MCF 10A (cell line): ENCODE measurements at regions not wholly inside any gene's neighbourhood (a gene's known extent, or its start where the extent isn't known, plus 50 kb on each side); places are given as distances from the start of the nearest gene placed in this dataset.

Experiments used
- BruUV-seq: library from RNA; stranded (reverse); fragments of 400-500 nt; replicated peaks from 2 replicates; lab custom pipeline; 2021; lab: Mats Ljungman, UMichigan
- CTCF ChIA-PET: fragments of 300-600 bp; sonication (Branson Sonifier 250); formaldehyde crosslinking; extraction: SDS; loops from one replicate; lab custom pipeline; 2021; ENCODE audit warnings: antibody characterized with exemption, inconsistent platforms; lab: Yijun Ruan, JAX
- POLR2A ChIA-PET: fragments of 300-600, 350-650 bp; sonication (Branson Sonifier 250); formaldehyde crosslinking; extraction: SDS; loops from one replicate; lab custom pipeline; 2020; ENCODE audit warnings: antibody characterized with exemption, inconsistent platforms; lab: Yijun Ruan, JAX
- DNase-seq: peaks from one replicate; pipeline ENCODE4 v3.0.0-alpha.2; 2018; ENCODE audit not compliant: unreplicated experiment
- H3K27ac Mint-ChIP-seq: one replicate; pipeline ENCODE4 v1.8.0; 2022; ENCODE audit warnings: mild to moderate bottlenecking, low read depth, mixed read lengths; ENCODE audit not compliant: unreplicated experiment
- H3K27me3 Mint-ChIP-seq: one replicate; pipeline ENCODE4 v1.8.0; 2022; ENCODE audit warnings: mixed read lengths; ENCODE audit not compliant: insufficient read depth, unreplicated experiment
- H3K36me3 Mint-ChIP-seq: one replicate; pipeline ENCODE4 v1.8.0; 2022; ENCODE audit warnings: mild to moderate bottlenecking, moderate library complexity, mixed read lengths; ENCODE audit not compliant: insufficient read depth, unreplicated experiment
- H3K4me1 Mint-ChIP-seq: one replicate; pipeline ENCODE4 v1.8.0; 2022; ENCODE audit warnings: mixed read lengths; ENCODE audit not compliant: insufficient read depth, unreplicated experiment
- H3K4me3 Mint-ChIP-seq: one replicate; pipeline ENCODE4 v1.8.0; 2022; ENCODE audit warnings: mild to moderate bottlenecking, moderate library complexity, mixed read lengths; ENCODE audit not compliant: unreplicated experiment
- H3K9me3 Mint-ChIP-seq: one replicate; pipeline ENCODE4 v1.8.0; 2022; ENCODE audit warnings: mixed read lengths; ENCODE audit not compliant: unreplicated experiment
- intact Hi-C: fragments of 100-400 bp; cut with micrococcal nuclease; formaldehyde crosslinking; loops from 2 replicates; pipeline ENCODE4 v1.14.1; 2022
- TF ChIP-seq, protein P1 (sequence below): fragments of 200-600 bp; IDR thresholded peaks from one replicate; pipeline ENCODE4 v1.8.0; 2022; ENCODE audit warnings: antibody characterized with exemption, mild to moderate bottlenecking; ENCODE audit not compliant: unreplicated experiment

DNA sequence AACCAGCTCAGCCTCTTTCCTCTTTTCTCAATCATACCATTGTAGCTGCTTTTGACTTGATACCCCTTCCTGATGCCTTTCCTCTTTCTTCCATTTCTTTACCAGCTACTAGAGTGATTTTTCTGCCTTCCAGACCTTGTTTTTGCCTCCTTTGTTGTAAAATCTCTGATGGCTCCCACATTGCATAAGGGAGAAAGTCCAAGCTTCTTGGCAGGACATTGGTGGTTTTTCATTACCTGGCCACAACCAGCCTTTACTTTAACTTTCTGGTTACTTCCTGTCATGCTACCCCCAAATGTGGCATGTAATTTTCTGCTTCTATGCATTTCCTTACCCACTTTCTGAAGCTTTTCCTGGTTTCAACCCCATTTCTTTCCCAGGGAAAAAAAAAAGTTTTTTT, 452.5 kb downstream of the TMEM38B start:
- intact Hi-C loops = no loop called here
- peaks cover 32% of the 10 kb centered on the region for H3K9me3 Mint-ChIP-seq

DNA sequence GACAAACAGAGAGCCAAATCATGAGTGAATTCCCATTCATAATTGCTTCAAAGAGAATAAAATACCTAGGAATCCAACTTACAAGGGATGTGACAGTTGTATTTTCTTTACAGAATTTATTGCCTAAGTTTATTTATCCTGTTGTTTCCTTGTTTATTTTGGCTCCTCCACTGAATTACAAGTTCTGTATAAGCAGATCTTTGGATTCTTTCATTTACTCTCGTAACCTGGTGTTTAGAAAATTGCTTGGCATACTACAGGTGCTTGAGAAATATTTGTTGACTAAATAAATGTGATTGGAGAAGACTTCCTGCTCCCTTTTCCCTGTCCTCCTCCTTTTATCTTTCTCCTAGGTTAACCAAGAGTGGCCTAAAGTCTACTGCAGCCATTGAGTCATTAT, 455.6 kb downstream of the TMEM38B start:
- no TSS peak for BruUV-seq

More for the DNA sequence above, 452.5 kb downstream of the TMEM38B start:
- Mint-ChIP-seq H3K27me3 (no peaks in the 10 kb centered on the region), H3K4me1 (no peaks in the 10 kb centered on the region), H3K27ac (no peak overlapping the region), H3K4me3 (no peak overlapping the region), H3K36me3 (no peaks in the 10 kb centered on the region)
- no TSS peak for BruUV-seq
- no peak for DNase-seq
- TF ChIP-seq, protein P1, sequence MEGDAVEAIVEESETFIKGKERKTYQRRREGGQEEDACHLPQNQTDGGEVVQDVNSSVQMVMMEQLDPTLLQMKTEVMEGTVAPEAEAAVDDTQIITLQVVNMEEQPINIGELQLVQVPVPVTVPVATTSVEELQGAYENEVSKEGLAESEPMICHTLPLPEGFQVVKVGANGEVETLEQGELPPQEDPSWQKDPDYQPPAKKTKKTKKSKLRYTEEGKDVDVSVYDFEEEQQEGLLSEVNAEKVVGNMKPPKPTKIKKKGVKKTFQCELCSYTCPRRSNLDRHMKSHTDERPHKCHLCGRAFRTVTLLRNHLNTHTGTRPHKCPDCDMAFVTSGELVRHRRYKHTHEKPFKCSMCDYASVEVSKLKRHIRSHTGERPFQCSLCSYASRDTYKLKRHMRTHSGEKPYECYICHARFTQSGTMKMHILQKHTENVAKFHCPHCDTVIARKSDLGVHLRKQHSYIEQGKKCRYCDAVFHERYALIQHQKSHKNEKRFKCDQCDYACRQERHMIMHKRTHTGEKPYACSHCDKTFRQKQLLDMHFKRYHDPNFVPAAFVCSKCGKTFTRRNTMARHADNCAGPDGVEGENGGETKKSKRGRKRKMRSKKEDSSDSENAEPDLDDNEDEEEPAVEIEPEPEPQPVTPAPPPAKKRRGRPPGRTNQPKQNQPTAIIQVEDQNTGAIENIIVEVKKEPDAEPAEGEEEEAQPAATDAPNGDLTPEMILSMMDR = no peak
- CTCF ChIA-PET = interaction anchor here (0.6 kb wide), 1 partner anchor 960 kb away, joined by 3 read pairs; no protein-coding TSS in a partner anchor
- POLR2A ChIA-PET = no interaction called here

DNA sequence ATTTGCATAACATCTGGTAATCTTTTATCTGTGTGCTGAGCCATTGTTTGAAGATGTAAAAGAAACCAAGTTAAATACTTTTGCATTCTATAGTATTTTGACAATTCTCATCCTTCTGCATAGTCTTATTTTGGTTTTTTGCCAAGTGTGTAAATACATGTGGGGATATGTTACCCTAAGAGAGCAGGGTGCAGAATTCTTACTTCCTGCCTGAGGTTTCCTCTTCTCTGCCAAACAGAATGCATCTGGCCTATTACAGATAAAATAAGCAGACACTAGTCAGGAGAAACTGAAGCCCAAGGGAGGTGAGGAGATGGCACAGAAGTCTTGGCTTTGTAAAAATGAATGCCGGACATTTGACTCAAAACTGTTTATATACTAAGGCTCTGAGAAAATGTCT, 462.1 kb downstream of the TMEM38B start:
- no peak overlapping the region for H3K27ac Mint-ChIP-seq
- H3K27me3 Mint-ChIP-seq = no peaks in the 10 kb centered on the region
- no peak overlapping the region for H3K4me3 Mint-ChIP-seq
- intact Hi-C loops = no loop called here
- TF ChIP-seq, protein P1 = no peak
- peaks cover 28% of the 10 kb centered on the region for H3K9me3 Mint-ChIP-seq
- ChIA-PET CTCF (interaction anchor here (0.6 kb wide), 1 partner anchor 460 kb away, joined by 3 read pairs; no protein-coding TSS in a partner anchor), POLR2A (no interaction called here)
- no peak for DNase-seq
- no TSS peak for BruUV-seq
- H3K36me3 Mint-ChIP-seq = no peaks in the 10 kb centered on the region
- no peaks in the 10 kb centered on the region for H3K4me1 Mint-ChIP-seq

More for the DNA sequence above, 455.6 kb downstream of the TMEM38B start:
- TF ChIP-seq, protein P1 = no peak
- H3K9me3 Mint-ChIP-seq = peaks cover 10% of the 10 kb centered on the region
- H3K36me3 Mint-ChIP-seq = no peaks in the 10 kb centered on the region
- H3K27me3 Mint-ChIP-seq = no peaks in the 10 kb centered on the region
- no peak overlapping the region for H3K4me3 Mint-ChIP-seq
- no peaks in the 10 kb centered on the region for H3K4me1 Mint-ChIP-seq
- CTCF ChIA-PET = no interaction called here
- no peak overlapping the region for H3K27ac Mint-ChIP-seq
- intact Hi-C loops = no loop called here
- POLR2A ChIA-PET = no interaction called here
- DNase-seq = no peak

DNA sequence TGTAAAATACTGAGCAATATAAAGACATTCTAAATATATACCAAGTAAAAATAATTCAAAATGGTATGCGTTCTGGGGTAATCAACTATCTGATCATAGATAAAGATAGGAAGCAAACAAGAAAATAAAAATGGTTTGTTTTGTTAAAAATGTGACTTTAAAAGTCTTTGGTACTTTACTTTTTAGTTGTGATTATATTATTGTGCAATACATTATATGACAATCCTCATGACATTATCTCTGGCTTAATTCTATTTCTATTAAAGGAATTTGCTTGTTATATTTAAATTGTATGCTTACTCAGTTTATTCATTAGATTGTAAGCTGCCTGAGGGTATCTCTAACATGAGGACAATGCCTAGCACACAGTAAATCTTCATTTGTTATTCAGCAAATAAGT, 477.9 kb downstream of the TMEM38B start:
- no TSS peak for BruUV-seq
- Mint-ChIP-seq H3K27me3 (no peaks in the 10 kb centered on the region), H3K9me3 (peaks cover 4% of the 10 kb centered on the region), H3K27ac (no peak overlapping the region), H3K36me3 (no peaks in the 10 kb centered on the region), H3K4me3 (no peak overlapping the region), H3K4me1 (no peaks in the 10 kb centered on the region)
- DNase-seq = no peak
- CTCF ChIA-PET = no interaction called here
- TF ChIP-seq, protein P1 = no peak
- POLR2A ChIA-PET = no interaction called here
- intact Hi-C loops = no loop called here
